ENCODE measurements at regions not wholly inside any gene's neighbourhood (a gene's known extent, or its start where the extent isn't known, plus 50 kb on each side); places are given as distances from the start of the nearest gene placed in this dataset.

GRCh38 chr21:19045876-19046275 lies 642.3 kb upstream of the TMPRSS15 start:
- Histone ChIP-seq H3K9me3 (ENCODE audit: low read depth) (no peaks in the 10 kb centered on the region), H3K4me2 (ENCODE audit: unreplicated experiment) (no peak overlapping the region), H3K79me2 (ENCODE audit: insufficient read depth) (no peaks in the 10 kb centered on the region), H3K9ac (no peak overlapping the region), H4K20me1 (ENCODE audit: insufficient read depth) (no peaks in the 10 kb centered on the region), H3K4me1 (ENCODE audit: insufficient read depth) (no peaks in the 10 kb centered on the region), H3K27ac (no peak overlapping the region), H3K36me3 (ENCODE audit: low read depth) (no peaks in the 10 kb centered on the region), H3K4me3 (no peak overlapping the region), H3K27me3 (replicated peaks; ENCODE audit: insufficient read depth) (no peaks in the 10 kb centered on the region), H3K9me2 (ENCODE audit: insufficient read depth) (no peaks in the 10 kb centered on the region), H3F3A (ENCODE audit: insufficient read depth) (no peaks in the 10 kb centered on the region), H2AFZ (no peak overlapping the region)
- no peak for DNase-seq
- in situ Hi-C loops (cut with MboI): no loop called here
- TF ChIP-seq EZH2phosphoT487 (IDR thresholded peaks at IDR 0.05; ENCODE audit: insufficient read depth, low read depth) (no peak), EZH2 (IDR thresholded peaks at IDR 0.05; ENCODE audit: insufficient read depth, poor library complexity, severe bottlenecking) (no peak)
- WGBS, 2 experiments (ENCODE audit: low coverage in 1 of 2, low lambda C conversion rate in 2 of 2, missing lambda C conversion rate in 2 of 2): 17 to 19% methylated on average over 2 of the region's 2 CpGs

DNA sequence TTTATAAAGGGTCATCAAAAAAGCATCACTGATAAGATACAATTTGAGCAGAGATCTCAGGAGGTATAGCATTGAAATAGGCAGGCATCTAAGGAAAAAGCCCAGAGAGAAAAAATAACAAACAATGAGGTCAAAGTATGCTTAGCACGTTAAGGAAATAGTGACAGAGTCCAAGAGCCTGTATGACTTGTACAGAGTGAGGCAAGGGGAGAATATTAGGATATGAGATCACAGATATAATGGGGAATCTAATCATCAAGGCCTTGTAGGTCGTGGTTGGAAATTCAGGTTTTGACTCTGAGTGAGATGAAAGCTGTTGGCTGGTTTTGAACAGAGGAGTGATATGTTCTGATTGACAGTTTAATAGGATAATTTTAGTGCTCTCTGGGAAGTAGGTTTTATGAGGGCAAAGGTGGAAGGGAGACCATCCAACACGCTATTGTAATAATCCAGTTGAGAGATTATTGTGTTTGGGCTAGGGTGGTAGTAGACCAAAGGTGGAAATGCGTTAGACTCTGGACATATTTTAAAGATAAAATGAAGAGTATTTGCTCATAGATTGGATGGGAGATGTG lies 644.6 kb upstream of the TMPRSS15 start:
- Histone ChIP-seq H3K4me2 (ENCODE audit: unreplicated experiment) (no peak overlapping the region), H3K27me3 (replicated peaks; ENCODE audit: insufficient read depth) (no peaks in the 10 kb centered on the region), H3K79me2 (ENCODE audit: insufficient read depth) (no peaks in the 10 kb centered on the region), H3F3A (ENCODE audit: insufficient read depth) (no peaks in the 10 kb centered on the region), H2AFZ (no peak overlapping the region), H3K9me3 (ENCODE audit: low read depth) (no peaks in the 10 kb centered on the region), H3K4me3 (no peak overlapping the region), H3K9ac (no peak overlapping the region), H3K4me1 (ENCODE audit: insufficient read depth) (no peaks in the 10 kb centered on the region), H3K27ac (no peak overlapping the region), H3K36me3 (ENCODE audit: low read depth) (no peaks in the 10 kb centered on the region), H3K9me2 (ENCODE audit: insufficient read depth) (no peaks in the 10 kb centered on the region), H4K20me1 (ENCODE audit: insufficient read depth) (no peaks in the 10 kb centered on the region)
- no peak for TF ChIP-seq EZH2phosphoT487 (IDR thresholded peaks at IDR 0.05; ENCODE audit: insufficient read depth, low read depth)
- TF ChIP-seq EZH2 (IDR thresholded peaks at IDR 0.05; ENCODE audit: insufficient read depth, poor library complexity, severe bottlenecking): no peak
- in situ Hi-C loops (cut with MboI): no loop called here
- no peak for DNase-seq
- 6 to 11% methylated on average over 4 of the region's 4 CpGs for WGBS, 2 experiments (ENCODE audit: low coverage in 1 of 2, low lambda C conversion rate in 2 of 2, missing lambda C conversion rate in 2 of 2)

DNA sequence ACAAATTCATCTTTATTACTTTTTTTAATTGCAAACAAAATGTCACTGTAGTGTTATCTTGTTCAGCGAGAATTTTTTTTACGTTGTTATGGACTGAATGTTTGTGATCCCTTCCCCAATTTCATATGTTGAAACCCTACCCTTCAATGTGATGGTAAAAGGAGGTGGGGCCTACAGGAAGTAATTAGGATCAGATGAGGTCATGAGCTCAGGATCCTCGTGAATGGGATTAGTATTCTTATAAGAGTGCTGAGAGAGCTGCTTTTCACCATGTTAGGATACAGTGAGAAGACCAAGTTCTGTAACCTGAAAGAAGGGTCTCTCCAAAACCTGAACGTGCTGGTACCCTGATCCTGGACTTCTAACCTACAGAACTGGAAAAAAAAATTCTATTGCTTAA lies 646.0 kb upstream of the TMPRSS15 start:
- no peak overlapping the region for H3K27ac ChIP-seq
- no peak overlapping the region for H2AFZ ChIP-seq
- H3K4me3 ChIP-seq: no peak overlapping the region
- no peak overlapping the region for H3K9ac ChIP-seq
- no peaks in the 10 kb centered on the region for H3K4me1 ChIP-seq (ENCODE audit: insufficient read depth)
- H3K36me3 ChIP-seq (ENCODE audit: low read depth): no peaks in the 10 kb centered on the region
- no peak overlapping the region for H3K4me2 ChIP-seq (ENCODE audit: unreplicated experiment)
- H3K79me2 ChIP-seq (ENCODE audit: insufficient read depth): no peaks in the 10 kb centered on the region
- H3K27me3 ChIP-seq (replicated peaks; ENCODE audit: insufficient read depth): no peaks in the 10 kb centered on the region
- no peaks in the 10 kb centered on the region for H3K9me3 ChIP-seq (ENCODE audit: low read depth)
- no peaks in the 10 kb centered on the region for H4K20me1 ChIP-seq (ENCODE audit: insufficient read depth)
- in situ Hi-C loops (cut with MboI): no loop called here
- 13 to 18% methylated on average over 4 of the region's 4 CpGs for WGBS, 2 experiments (ENCODE audit: low coverage in 1 of 2, low lambda C conversion rate in 2 of 2, missing lambda C conversion rate in 2 of 2)
- no peaks in the 10 kb centered on the region for H3K9me2 ChIP-seq (ENCODE audit: insufficient read depth)
- H3F3A ChIP-seq (ENCODE audit: insufficient read depth): no peaks in the 10 kb centered on the region
- DNase-seq: no peak
- TF ChIP-seq EZH2 (IDR thresholded peaks at IDR 0.05; ENCODE audit: insufficient read depth, poor library complexity, severe bottlenecking) (no peak), EZH2phosphoT487 (IDR thresholded peaks at IDR 0.05; ENCODE audit: insufficient read depth, low read depth) (no peak)

DNA sequence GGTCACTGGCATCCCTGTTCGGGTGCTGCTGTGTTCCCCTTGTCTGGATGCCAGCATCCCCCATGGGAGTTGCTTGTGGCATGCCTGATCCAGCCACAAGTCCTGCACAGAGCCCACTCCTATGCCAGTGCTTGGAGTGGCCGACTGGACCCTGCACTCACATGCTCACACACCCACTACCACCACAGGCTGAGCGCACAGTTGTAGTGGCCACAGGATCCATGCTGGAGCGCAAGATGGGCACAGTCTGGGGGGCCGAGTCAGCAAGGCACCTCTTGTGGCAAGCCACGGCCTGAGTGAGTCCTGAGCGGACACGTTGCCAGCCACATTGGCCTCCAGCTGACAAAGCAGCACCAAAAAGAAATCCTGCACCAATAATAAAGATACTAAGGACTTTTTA lies 661.6 kb upstream of the TMPRSS15 start:
- 26% methylated on average over 7 to 8 of the region's 8 CpGs for WGBS, 2 experiments (ENCODE audit: low coverage in 1 of 2, low lambda C conversion rate in 2 of 2, missing lambda C conversion rate in 2 of 2)
- H3K4me3 ChIP-seq: no peak overlapping the region
- no peak overlapping the region for H3K27ac ChIP-seq
- H4K20me1 ChIP-seq (ENCODE audit: insufficient read depth): no peaks in the 10 kb centered on the region
- no peaks in the 10 kb centered on the region for H3K27me3 ChIP-seq (replicated peaks; ENCODE audit: insufficient read depth)
- TF ChIP-seq EZH2 (IDR thresholded peaks at IDR 0.05; ENCODE audit: insufficient read depth, poor library complexity, severe bottlenecking) (no peak), EZH2phosphoT487 (IDR thresholded peaks at IDR 0.05; ENCODE audit: insufficient read depth, low read depth) (no peak)
- no peak overlapping the region for H2AFZ ChIP-seq
- no peaks in the 10 kb centered on the region for H3K9me3 ChIP-seq (ENCODE audit: low read depth)
- H3F3A ChIP-seq (ENCODE audit: insufficient read depth): no peaks in the 10 kb centered on the region
- no peak for DNase-seq
- H3K36me3 ChIP-seq (ENCODE audit: low read depth): no peaks in the 10 kb centered on the region
- H3K4me2 ChIP-seq (ENCODE audit: unreplicated experiment): no peak overlapping the region
- in situ Hi-C loops (cut with MboI): no loop called here
- no peaks in the 10 kb centered on the region for H3K79me2 ChIP-seq (ENCODE audit: insufficient read depth)
- H3K9me2 ChIP-seq (ENCODE audit: insufficient read depth): no peaks in the 10 kb centered on the region
- no peaks in the 10 kb centered on the region for H3K4me1 ChIP-seq (ENCODE audit: insufficient read depth)
- no peak overlapping the region for H3K9ac ChIP-seq

DNA sequence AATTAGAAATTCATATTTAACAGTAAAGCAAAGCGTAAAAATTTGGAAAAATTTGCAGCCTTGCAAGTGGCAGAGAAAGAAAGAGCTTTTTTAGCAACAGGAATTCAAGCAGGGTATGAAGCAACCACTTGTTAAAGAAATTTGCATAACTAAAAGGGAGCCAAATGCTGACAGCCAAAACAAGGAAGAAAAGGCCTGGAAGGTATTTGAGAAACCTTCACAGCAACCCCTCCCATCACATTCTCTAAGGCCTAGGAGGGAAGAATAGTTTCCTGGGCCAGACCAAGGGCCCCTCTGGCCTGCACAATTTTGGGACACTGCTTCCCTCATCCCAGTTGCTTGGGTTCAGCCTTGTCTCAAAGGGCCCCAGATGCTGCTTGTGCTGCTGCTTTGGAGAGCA lies 672.4 kb upstream of the TMPRSS15 start:
- Histone ChIP-seq H3K27me3 (replicated peaks; ENCODE audit: insufficient read depth) (no peaks in the 10 kb centered on the region), H4K20me1 (ENCODE audit: insufficient read depth) (no peaks in the 10 kb centered on the region), H3K36me3 (ENCODE audit: low read depth) (no peaks in the 10 kb centered on the region), H3K9ac (no peak overlapping the region), H3K27ac (no peak overlapping the region), H3K79me2 (ENCODE audit: insufficient read depth) (no peaks in the 10 kb centered on the region), H3K4me3 (no peak overlapping the region), H3K4me1 (ENCODE audit: insufficient read depth) (no peaks in the 10 kb centered on the region), H3F3A (ENCODE audit: insufficient read depth) (no peaks in the 10 kb centered on the region), H3K4me2 (ENCODE audit: unreplicated experiment) (no peak overlapping the region), H2AFZ (no peak overlapping the region), H3K9me3 (ENCODE audit: low read depth) (no peaks in the 10 kb centered on the region), H3K9me2 (ENCODE audit: insufficient read depth) (no peaks in the 10 kb centered on the region)
- 21 to 25% methylated on average over 1 of the region's 1 CpG for WGBS, 2 experiments (ENCODE audit: low coverage in 1 of 2, low lambda C conversion rate in 2 of 2, missing lambda C conversion rate in 2 of 2)
- TF ChIP-seq EZH2 (IDR thresholded peaks at IDR 0.05; ENCODE audit: insufficient read depth, poor library complexity, severe bottlenecking): no peak
- no peak for TF ChIP-seq EZH2phosphoT487 (IDR thresholded peaks at IDR 0.05; ENCODE audit: insufficient read depth, low read depth)
- in situ Hi-C loops (cut with MboI): no loop called here
- no peak for DNase-seq
